ENCODE measurements at regions not wholly inside any gene's neighbourhood (a gene's known extent, or its start where the extent isn't known, plus 50 kb on each side); places are given as distances from the start of the nearest gene placed in this dataset.

DNA sequence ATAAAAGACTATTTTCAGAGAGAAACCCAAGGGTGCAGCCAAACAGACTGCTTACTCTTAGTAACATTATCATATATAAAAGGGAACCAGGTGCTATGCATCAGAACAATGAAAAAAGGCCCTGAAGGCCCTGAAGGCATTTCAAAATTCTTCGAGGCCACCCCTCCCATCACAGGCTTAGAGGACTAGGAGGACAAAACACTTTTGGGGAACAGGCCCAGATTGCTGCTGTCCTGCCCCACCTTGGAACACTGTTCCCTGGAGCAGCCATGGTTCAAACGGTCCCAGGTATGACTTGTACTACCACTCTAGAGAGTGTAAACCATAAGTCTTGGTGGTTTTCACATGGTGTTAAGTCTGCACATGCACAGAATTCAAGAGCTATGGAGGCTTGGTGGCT lies 2183.1 kb upstream of the CELF4 start:
- no peak overlapping the region for H3K4me3 ChIP-seq (ENCODE audit: control insufficient read depth in 1 of 7, extremely low read depth in 1 of 7, insufficient read depth in 4 of 7, low read depth in 2 of 7, low read length in 6 of 7)
- peaks cover 0 to 12% (median 8%) of the 10 kb centered on the region in 4 experiments for H3K36me3 ChIP-seq (ENCODE audit: control insufficient read depth in 4 of 4, insufficient read depth in 4 of 4, low read length in 3 of 4)
- CTCF ChIA-PET: interaction anchor here (1.0 kb wide), 1 partner anchor 8 kb away, joined by 3 read pairs; no protein-coding TSS in a partner anchor
- 100% methylated on average over 2 of the region's 2 CpGs for WGBS (ENCODE audit: insufficient coverage)
- DNase-seq: no peak
- H3K4me1 ChIP-seq (ENCODE audit: control extremely low read depth in 1 of 4, control insufficient read depth in 4 of 4, insufficient read depth in 4 of 4, low read length in 3 of 4): no peaks in the 10 kb centered on the region
- H3K27ac ChIP-seq (ENCODE audit: insufficient read depth in 1 of 2, low read depth in 1 of 2, low read length in 2 of 2, poor library complexity in 1 of 2, severe bottlenecking in 2 of 2): no peak overlapping the region
- peaks cover 0 to 12% (median 3%) of the 10 kb centered on the region in 5 experiments for H3K9me3 ChIP-seq (ENCODE audit: control extremely low read depth in 1 of 5, control insufficient read depth in 4 of 5, insufficient read depth in 2 of 5, low read depth in 1 of 5, low read length in 4 of 5)
- POLR2A ChIA-PET: no interaction called here
- H3K27me3 ChIP-seq (replicated peaks in 2 of 5; ENCODE audit: control insufficient read depth in 4 of 5, insufficient read depth in 5 of 5, low read length in 4 of 5): no peaks in the 10 kb centered on the region

DNA sequence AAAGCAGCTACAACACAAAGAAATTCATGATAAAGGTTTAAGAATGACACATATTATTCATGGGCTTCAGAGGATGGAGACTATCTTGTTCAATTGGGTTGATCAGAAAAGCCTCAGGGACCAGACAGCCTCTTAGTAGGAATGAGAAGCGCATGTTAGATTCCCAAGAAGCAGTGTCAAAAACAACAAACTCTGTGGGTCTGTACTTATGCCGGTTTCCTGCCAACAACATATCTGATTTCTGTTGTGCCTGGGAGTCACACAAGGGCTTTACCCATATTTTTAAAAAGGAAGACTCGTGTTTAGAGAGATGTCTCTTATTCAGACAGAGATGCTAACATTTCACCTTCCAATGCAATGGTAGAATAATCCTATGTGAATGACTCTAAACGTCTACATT lies 2180.6 kb upstream of the CELF4 start:
- ChIA-PET POLR2A (no interaction called here), CTCF (no interaction called here)
- WGBS (ENCODE audit: insufficient coverage): 100% methylated on average over 2 of the region's 4 CpGs
- Histone ChIP-seq H3K4me1 (ENCODE audit: control extremely low read depth in 1 of 4, control insufficient read depth in 4 of 4, insufficient read depth in 4 of 4, low read length in 3 of 4) (no peaks in the 10 kb centered on the region), H3K4me3 (ENCODE audit: control insufficient read depth in 1 of 7, extremely low read depth in 1 of 7, insufficient read depth in 4 of 7, low read depth in 2 of 7, low read length in 6 of 7) (no peak overlapping the region), H3K27me3 (replicated peaks in 2 of 5; ENCODE audit: control insufficient read depth in 4 of 5, insufficient read depth in 5 of 5, low read length in 4 of 5) (no peaks in the 10 kb centered on the region), H3K36me3 (ENCODE audit: control insufficient read depth in 4 of 4, insufficient read depth in 4 of 4, low read length in 3 of 4) (peaks cover 0 to 8% (median 6%) of the 10 kb centered on the region in 4 experiments), H3K27ac (ENCODE audit: insufficient read depth in 1 of 2, low read depth in 1 of 2, low read length in 2 of 2, poor library complexity in 1 of 2, severe bottlenecking in 2 of 2) (no peak overlapping the region), H3K9me3 (ENCODE audit: control extremely low read depth in 1 of 5, control insufficient read depth in 4 of 5, insufficient read depth in 2 of 5, low read depth in 1 of 5, low read length in 4 of 5) (peaks cover 0 to 12% (median 3%) of the 10 kb centered on the region in 5 experiments)
- DNase-seq: no peak

DNA sequence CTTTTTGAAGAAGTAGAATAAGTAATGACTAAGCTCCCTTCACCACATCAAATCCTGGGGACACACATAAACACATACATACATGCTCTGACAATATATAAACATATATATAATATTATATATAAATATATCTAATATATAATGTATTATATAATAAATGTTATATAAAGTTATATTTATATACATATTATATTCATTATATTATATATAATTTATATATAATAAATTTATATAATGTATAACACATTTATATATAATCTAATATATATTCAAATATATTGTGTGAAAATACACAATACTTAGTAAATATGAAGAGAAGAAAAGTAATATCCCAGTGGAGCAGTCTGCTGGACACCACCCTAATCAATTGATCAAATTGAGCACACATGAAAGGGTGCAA lies 2177.9 kb upstream of the CELF4 start:
- CTCF ChIA-PET: no interaction called here
- Histone ChIP-seq H3K4me1 (ENCODE audit: control extremely low read depth in 1 of 4, control insufficient read depth in 4 of 4, insufficient read depth in 4 of 4, low read length in 3 of 4) (no peaks in the 10 kb centered on the region), H3K36me3 (ENCODE audit: control insufficient read depth in 4 of 4, insufficient read depth in 4 of 4, low read length in 3 of 4) (no peaks in the 10 kb centered on the region), H3K4me3 (ENCODE audit: control insufficient read depth in 1 of 7, extremely low read depth in 1 of 7, insufficient read depth in 4 of 7, low read depth in 2 of 7, low read length in 6 of 7) (no peak overlapping the region), H3K27ac (ENCODE audit: insufficient read depth in 1 of 2, low read depth in 1 of 2, low read length in 2 of 2, poor library complexity in 1 of 2, severe bottlenecking in 2 of 2) (no peak overlapping the region), H3K27me3 (replicated peaks in 2 of 5; ENCODE audit: control insufficient read depth in 4 of 5, insufficient read depth in 5 of 5, low read length in 4 of 5) (no peaks in the 10 kb centered on the region), H3K9me3 (ENCODE audit: control extremely low read depth in 1 of 5, control insufficient read depth in 4 of 5, insufficient read depth in 2 of 5, low read depth in 1 of 5, low read length in 4 of 5) (no peaks in the 10 kb centered on the region)
- no peak for DNase-seq
- POLR2A ChIA-PET: no interaction called here

DNA sequence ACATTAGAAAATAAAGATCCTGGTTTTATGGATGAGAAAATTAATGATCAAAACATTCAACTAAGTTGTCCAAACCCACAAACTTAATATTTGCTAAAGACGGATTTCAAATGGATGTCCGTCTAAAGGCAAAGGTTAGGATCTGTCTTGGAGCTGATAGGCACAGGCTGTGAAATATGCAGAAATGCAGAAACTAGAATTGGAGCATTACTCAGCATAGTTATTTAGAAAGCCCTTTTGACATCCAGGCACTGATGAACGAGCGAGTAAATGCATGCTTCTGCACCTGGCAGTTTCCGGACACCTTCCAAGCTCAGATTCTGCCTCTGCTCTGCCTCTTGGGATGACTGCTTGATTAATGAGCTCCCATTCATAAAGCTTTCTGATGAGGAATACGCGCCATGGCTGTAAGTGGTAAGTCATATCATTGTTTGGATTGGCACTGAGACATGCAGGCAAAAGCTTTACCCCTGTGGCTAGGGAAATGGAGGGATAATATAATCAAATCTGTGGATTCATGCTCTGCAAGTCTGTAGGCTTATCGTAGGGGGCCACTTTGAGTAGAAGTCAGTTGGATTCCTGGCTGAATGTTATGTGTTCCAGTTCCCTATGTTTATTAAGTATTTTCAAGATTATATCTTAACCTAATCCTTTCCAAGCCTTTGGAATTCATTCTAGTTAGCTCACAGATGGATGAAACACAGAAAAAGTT lies 2176.3 kb upstream of the CELF4 start:
- CTCF ChIA-PET: interaction anchor here (1.3 kb wide), 1 partner anchor 11 kb away, joined by 3 read pairs; no protein-coding TSS in a partner anchor
- WGBS (ENCODE audit: insufficient coverage): 100% methylated on average over 7 of the region's 8 CpGs

DNA sequence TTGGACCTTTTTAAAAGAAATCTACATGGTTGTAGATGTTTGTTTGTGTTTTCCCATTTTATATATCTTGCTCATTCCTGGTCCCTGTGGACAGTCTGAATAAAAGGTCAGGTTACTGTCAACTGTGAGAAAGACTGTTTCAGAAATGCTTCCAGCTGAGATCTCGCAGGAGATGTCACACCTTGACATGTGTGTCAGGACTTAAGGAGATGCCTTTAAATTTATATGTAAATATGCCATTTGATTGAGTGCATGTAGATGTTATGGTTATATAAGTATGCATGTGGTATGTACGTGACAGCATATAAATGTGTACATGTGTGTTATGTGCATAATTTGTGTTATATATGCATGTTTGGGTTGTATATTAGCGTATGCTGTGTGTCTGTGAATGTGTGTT lies 2172.3 kb upstream of the CELF4 start:
- Histone ChIP-seq H3K27ac (ENCODE audit: insufficient read depth in 1 of 2, low read depth in 1 of 2, low read length in 2 of 2, poor library complexity in 1 of 2, severe bottlenecking in 2 of 2) (no peak overlapping the region), H3K4me1 (ENCODE audit: control extremely low read depth in 1 of 4, control insufficient read depth in 4 of 4, insufficient read depth in 4 of 4, low read length in 3 of 4) (no peaks in the 10 kb centered on the region), H3K4me3 (ENCODE audit: control insufficient read depth in 1 of 7, extremely low read depth in 1 of 7, insufficient read depth in 4 of 7, low read depth in 2 of 7, low read length in 6 of 7) (no peak overlapping the region), H3K27me3 (replicated peaks in 2 of 5; ENCODE audit: control insufficient read depth in 4 of 5, insufficient read depth in 5 of 5, low read length in 4 of 5) (no peaks in the 10 kb centered on the region), H3K9me3 (ENCODE audit: control extremely low read depth in 1 of 5, control insufficient read depth in 4 of 5, insufficient read depth in 2 of 5, low read depth in 1 of 5, low read length in 4 of 5) (no peaks in the 10 kb centered on the region), H3K36me3 (ENCODE audit: control insufficient read depth in 4 of 4, insufficient read depth in 4 of 4, low read length in 3 of 4) (peaks cover 0 to 3% (median under 1%) of the 10 kb centered on the region in 4 experiments)
- CTCF ChIA-PET: no interaction called here
- POLR2A ChIA-PET: no interaction called here
- DNase-seq: no peak
- 97% methylated on average over 3 of the region's 3 CpGs for WGBS (ENCODE audit: insufficient coverage)

More for the DNA sequence above, 2176.3 kb upstream of the CELF4 start:
- no peak overlapping the region for H3K4me3 ChIP-seq (ENCODE audit: control insufficient read depth in 1 of 7, extremely low read depth in 1 of 7, insufficient read depth in 4 of 7, low read depth in 2 of 7, low read length in 6 of 7)
- no peaks in the 10 kb centered on the region for H3K4me1 ChIP-seq (ENCODE audit: control extremely low read depth in 1 of 4, control insufficient read depth in 4 of 4, insufficient read depth in 4 of 4, low read length in 3 of 4)
- POLR2A ChIA-PET: no interaction called here
- DNase-seq: no peak
- H3K27me3 ChIP-seq (replicated peaks in 2 of 5; ENCODE audit: control insufficient read depth in 4 of 5, insufficient read depth in 5 of 5, low read length in 4 of 5): no peaks in the 10 kb centered on the region
- no peak overlapping the region for H3K27ac ChIP-seq (ENCODE audit: insufficient read depth in 1 of 2, low read depth in 1 of 2, low read length in 2 of 2, poor library complexity in 1 of 2, severe bottlenecking in 2 of 2)
- H3K36me3 ChIP-seq (ENCODE audit: control insufficient read depth in 4 of 4, insufficient read depth in 4 of 4, low read length in 3 of 4): no peaks in the 10 kb centered on the region
- H3K9me3 ChIP-seq (ENCODE audit: control extremely low read depth in 1 of 5, control insufficient read depth in 4 of 5, insufficient read depth in 2 of 5, low read depth in 1 of 5, low read length in 4 of 5): no peaks in the 10 kb centered on the region

DNA sequence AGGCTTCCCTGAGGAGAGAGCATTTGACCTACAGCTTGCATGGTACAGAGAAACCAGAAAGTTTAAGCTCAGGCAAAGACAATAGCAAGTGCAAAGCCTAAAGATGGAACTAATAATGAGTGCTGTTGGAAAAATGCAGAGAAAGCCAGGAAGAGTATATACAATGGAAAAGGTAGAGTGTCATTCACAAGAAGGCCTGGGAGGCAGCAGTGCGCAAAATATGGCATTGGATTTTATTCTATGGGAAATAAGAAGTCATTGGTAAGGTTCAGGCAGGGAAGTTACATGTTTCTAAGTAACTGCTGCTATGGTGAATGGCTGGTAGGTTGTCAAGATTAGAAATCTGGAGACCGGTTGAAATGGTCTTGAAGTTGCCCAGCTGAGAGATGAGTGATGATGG lies 2167.3 kb upstream of the CELF4 start:
- H3K4me3 ChIP-seq (ENCODE audit: control insufficient read depth in 1 of 7, extremely low read depth in 1 of 7, insufficient read depth in 4 of 7, low read depth in 2 of 7, low read length in 6 of 7): peak overlapping the region in 1 of 7 experiments; percentile 4
- POLR2A ChIA-PET: no interaction called here
- H3K27ac ChIP-seq (ENCODE audit: insufficient read depth in 1 of 2, low read depth in 1 of 2, low read length in 2 of 2, poor library complexity in 1 of 2, severe bottlenecking in 2 of 2): no peak overlapping the region
- 100% methylated on average over 2 of the region's 2 CpGs for WGBS (ENCODE audit: insufficient coverage)
- CTCF ChIA-PET: no interaction called here
- no peaks in the 10 kb centered on the region for H3K9me3 ChIP-seq (ENCODE audit: control extremely low read depth in 1 of 5, control insufficient read depth in 4 of 5, insufficient read depth in 2 of 5, low read depth in 1 of 5, low read length in 4 of 5)
- H3K4me1 ChIP-seq (ENCODE audit: control extremely low read depth in 1 of 4, control insufficient read depth in 4 of 4, insufficient read depth in 4 of 4, low read length in 3 of 4): no peaks in the 10 kb centered on the region
- no peak for DNase-seq
- H3K27me3 ChIP-seq (replicated peaks in 2 of 5; ENCODE audit: control insufficient read depth in 4 of 5, insufficient read depth in 5 of 5, low read length in 4 of 5): no peaks in the 10 kb centered on the region
- peaks cover 0 to 6% (median under 1%) of the 10 kb centered on the region in 4 experiments for H3K36me3 ChIP-seq (ENCODE audit: control insufficient read depth in 4 of 4, insufficient read depth in 4 of 4, low read length in 3 of 4)

DNA sequence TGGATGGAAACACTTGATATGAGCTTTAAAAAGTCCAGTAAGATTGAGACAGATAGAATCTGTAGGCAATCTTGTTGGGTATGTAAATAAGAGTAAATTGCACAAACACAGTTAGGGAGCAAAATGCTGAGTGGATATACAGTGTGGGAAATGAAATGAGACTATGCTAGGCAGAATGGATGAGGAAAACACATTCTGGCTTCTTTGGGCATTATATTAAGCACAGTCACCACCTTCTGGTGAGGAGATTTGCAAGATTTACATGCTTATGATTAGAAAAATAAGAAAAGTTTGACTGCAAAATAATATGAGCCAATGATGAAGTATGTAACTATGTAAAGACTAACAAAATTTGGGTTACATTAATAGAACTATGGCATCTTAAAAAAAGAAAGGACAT lies 2165.0 kb upstream of the CELF4 start:
- no peak for DNase-seq
- ChIA-PET POLR2A (no interaction called here), CTCF (no interaction called here)
- Histone ChIP-seq H3K27me3 (replicated peaks in 2 of 5; ENCODE audit: control insufficient read depth in 4 of 5, insufficient read depth in 5 of 5, low read length in 4 of 5) (no peaks in the 10 kb centered on the region), H3K4me1 (ENCODE audit: control extremely low read depth in 1 of 4, control insufficient read depth in 4 of 4, insufficient read depth in 4 of 4, low read length in 3 of 4) (no peaks in the 10 kb centered on the region), H3K36me3 (ENCODE audit: control insufficient read depth in 4 of 4, insufficient read depth in 4 of 4, low read length in 3 of 4) (peaks cover 0 to 6% (median 1%) of the 10 kb centered on the region in 4 experiments), H3K9me3 (ENCODE audit: control extremely low read depth in 1 of 5, control insufficient read depth in 4 of 5, insufficient read depth in 2 of 5, low read depth in 1 of 5, low read length in 4 of 5) (no peaks in the 10 kb centered on the region), H3K27ac (ENCODE audit: insufficient read depth in 1 of 2, low read depth in 1 of 2, low read length in 2 of 2, poor library complexity in 1 of 2, severe bottlenecking in 2 of 2) (no peak overlapping the region), H3K4me3 (ENCODE audit: control insufficient read depth in 1 of 7, extremely low read depth in 1 of 7, insufficient read depth in 4 of 7, low read depth in 2 of 7, low read length in 6 of 7) (no peak overlapping the region)
